Omental fat pad (tissue), 3 donors: ENCODE measurements at regions not wholly inside any gene's neighbourhood (a gene's known extent, or its start where the extent isn't known, plus 50 kb on each side); places are given as distances from the start of the nearest gene placed in this dataset.

Experiments
- ATAC-seq: fragments of 150-250 bp; one replicate; pipeline ENCODE4 v1.9.1; 2016; ENCODE audit warnings: mild to moderate bottlenecking, moderate library complexity; ENCODE audit not compliant: low FRiP score
- DNase-seq: peaks from one replicate; pipeline ENCODE4 v3.0.0-alpha.2; 2019; ENCODE audit warnings: low spot score
- TF ChIP-seq, protein P1 (sequence below), 3 donors: fragments of 450-650 bp; IDR thresholded peaks; one replicate each; pipeline ENCODE4 v1.5.1; 2016 to 2017; ENCODE audit warnings: antibody characterized with exemption in 3 of 3, mild to moderate bottlenecking in 3 of 3, moderate library complexity in 2 of 3

GRCh38 chr5:4387290-4387689, 752.8 kb upstream of the ADAMTS16 start:
- ATAC-seq (no peak), DNase-seq (no peak)
- TF ChIP-seq, protein P1, sequence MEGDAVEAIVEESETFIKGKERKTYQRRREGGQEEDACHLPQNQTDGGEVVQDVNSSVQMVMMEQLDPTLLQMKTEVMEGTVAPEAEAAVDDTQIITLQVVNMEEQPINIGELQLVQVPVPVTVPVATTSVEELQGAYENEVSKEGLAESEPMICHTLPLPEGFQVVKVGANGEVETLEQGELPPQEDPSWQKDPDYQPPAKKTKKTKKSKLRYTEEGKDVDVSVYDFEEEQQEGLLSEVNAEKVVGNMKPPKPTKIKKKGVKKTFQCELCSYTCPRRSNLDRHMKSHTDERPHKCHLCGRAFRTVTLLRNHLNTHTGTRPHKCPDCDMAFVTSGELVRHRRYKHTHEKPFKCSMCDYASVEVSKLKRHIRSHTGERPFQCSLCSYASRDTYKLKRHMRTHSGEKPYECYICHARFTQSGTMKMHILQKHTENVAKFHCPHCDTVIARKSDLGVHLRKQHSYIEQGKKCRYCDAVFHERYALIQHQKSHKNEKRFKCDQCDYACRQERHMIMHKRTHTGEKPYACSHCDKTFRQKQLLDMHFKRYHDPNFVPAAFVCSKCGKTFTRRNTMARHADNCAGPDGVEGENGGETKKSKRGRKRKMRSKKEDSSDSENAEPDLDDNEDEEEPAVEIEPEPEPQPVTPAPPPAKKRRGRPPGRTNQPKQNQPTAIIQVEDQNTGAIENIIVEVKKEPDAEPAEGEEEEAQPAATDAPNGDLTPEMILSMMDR (IDR thresholded peaks at IDR 0.05) = no peak

DNA sequence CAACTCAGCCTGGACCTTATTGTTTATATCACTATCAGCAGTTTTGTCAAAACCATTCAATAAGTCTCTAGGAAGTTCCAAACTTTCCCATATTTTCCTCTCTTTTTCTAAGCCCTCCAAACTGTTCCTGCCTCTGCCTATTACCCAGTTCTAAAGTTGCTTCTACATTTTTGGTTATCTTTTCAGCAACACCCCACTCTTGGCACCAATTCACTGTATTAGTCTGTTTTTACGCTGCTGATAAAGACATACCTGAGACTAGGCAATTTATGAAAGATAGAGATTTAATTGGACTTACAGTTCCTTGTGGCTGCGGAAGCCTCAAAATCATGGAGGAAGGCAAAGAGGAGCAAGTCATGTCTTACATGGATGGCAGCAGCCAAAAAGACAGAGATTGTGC, 744.4 kb upstream of the ADAMTS16 start:
- TF ChIP-seq, protein P1 (IDR thresholded peaks at IDR 0.05) = no peak
- DNase-seq (no peak), ATAC-seq (no peak)

DNA sequence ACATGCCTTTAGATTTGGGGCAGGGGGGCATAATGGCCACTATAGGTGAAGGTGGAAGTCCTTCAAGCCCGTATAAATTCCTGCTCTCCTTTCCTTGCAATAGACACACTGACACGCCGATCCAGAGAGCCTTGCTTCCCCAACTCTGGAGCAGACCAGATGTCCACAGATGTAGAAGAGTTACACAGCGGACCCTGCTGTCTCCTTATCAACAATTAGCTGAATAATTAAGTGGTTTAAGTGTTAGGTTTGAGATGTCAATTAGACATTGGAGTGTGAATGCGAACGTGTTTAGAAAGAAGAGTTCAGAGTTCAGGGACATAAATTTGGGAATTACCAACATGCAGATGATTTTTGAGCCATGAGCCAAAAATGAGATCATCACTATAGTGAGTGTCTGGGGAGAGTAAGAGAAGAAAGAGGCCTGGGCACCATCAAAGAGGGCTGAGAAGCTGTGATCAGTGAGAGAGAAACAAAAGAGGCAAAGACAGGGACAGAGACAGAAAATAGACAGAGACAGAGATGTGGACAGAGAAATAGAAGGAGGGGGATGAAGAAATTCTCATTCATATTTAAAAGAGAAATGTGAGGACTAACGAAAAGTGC, 734.4 kb upstream of the ADAMTS16 start:
- TF ChIP-seq, protein P1 (IDR thresholded peaks at IDR 0.05) = no peak
- no peak for ATAC-seq

DNA sequence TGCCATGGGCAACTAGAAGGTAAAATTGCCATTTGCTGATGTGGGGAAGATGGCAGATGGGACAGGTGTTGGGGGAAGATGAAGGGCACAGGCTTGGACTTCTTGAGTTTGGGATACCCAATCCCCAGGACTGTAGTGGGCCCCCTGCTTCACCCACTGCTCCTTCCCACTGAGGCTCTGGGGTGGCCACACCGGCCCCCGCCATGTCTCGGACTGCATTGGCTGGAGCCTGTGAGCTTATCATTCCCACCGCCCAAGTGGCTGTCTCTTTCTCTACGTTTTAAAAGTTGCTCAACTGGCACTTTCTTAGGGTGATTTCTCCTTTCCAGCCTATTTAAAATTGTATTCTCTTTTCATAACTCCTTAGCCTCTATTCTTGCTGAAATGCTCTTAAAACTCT, 730.0 kb upstream of the ADAMTS16 start:
- DNase-seq = no peak
- TF ChIP-seq, protein P1 (IDR thresholded peaks at IDR 0.05) = no peak
- no peak for ATAC-seq

More for the DNA sequence above, 734.4 kb upstream of the ADAMTS16 start:
- DNase-seq = no peak

GRCh38 chr5:4411664-4412063, 728.5 kb upstream of the ADAMTS16 start:
- DNase-seq (no peak), ATAC-seq (no peak)
- TF ChIP-seq, protein P1 (IDR thresholded peaks at IDR 0.05) = no peak

GRCh38 chr5:4413996-4414395, 726.1 kb upstream of the ADAMTS16 start:
- TF ChIP-seq, protein P1 (IDR thresholded peaks at IDR 0.05) = no peak
- DNase-seq (no peak), ATAC-seq (no peak)

GRCh38 chr5:4418084-4418483, 722.0 kb upstream of the ADAMTS16 start:
- no peak for DNase-seq
- ATAC-seq = no peak
- TF ChIP-seq, protein P1 (IDR thresholded peaks at IDR 0.05) = no peak
